BE2C (cell line): ENCODE measurements at regions not wholly inside any gene's neighbourhood (a gene's known extent, or its start where the extent isn't known, plus 50 kb on each side); places are given as distances from the start of the nearest gene placed in this dataset.

Experiments used
- DNase-seq: peaks from one replicate; pipeline ENCODE4 v3.0.0-alpha.2; 2020
- H3K27me3 ChIP-seq: fragments of 250-450 bp; sonication (Bioruptor Pico); 2 replicates; pipeline ENCODE4 v1.5.1; 2020; ENCODE audit warnings: mild to moderate bottlenecking
- H3K36me3 ChIP-seq: fragments of 250-450 bp; sonication (Bioruptor Pico); 2 replicates; pipeline ENCODE4 v1.5.1; 2020; ENCODE audit warnings: mild to moderate bottlenecking
- H3K4me1 ChIP-seq: fragments of 250-450 bp; sonication (Bioruptor Pico); 2 replicates; pipeline ENCODE4 v1.5.1; 2020
- H3K4me3 ChIP-seq: 2 replicates; pipeline ENCODE4 v1.5.1; 2011; ENCODE audit warnings: low read depth, low read length
- H3K9me3 ChIP-seq: fragments of 250-450 bp; sonication (Bioruptor Pico); 2 replicates; pipeline ENCODE4 v1.5.1; 2020
- TF ChIP-seq, protein P1 (sequence below): IDR thresholded peaks from 2 replicates; pipeline ENCODE4 v1.5.1; 2012; ENCODE audit warnings: mild to moderate bottlenecking, low read depth, low read length

DNA sequence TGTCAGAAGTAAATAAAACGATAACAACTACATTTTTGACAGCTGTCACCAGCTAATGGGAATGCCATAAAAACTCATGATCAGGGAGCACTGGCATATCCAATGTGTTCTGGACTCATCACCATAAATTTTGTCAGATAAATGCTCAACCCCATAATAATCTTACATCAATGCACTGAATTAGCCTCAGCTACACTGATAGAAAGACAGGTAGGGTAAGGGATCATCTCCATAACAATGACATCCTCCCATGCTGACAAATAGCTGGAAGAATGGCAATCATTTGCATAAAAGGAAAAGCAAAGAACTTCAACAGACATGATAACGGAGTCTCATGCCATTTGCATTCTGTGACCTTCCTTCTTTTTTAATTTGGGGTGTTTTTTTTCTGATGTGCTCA lies 352.8 kb upstream of the PFKP start:
- no peak for DNase-seq
- Histone ChIP-seq H3K9me3 (no peaks in the 10 kb centered on the region), H3K4me1 (no peaks in the 10 kb centered on the region), H3K36me3 (no peaks in the 10 kb centered on the region), H3K27me3 (no peaks in the 10 kb centered on the region), H3K4me3 (no peak overlapping the region)
- TF ChIP-seq, protein P1, sequence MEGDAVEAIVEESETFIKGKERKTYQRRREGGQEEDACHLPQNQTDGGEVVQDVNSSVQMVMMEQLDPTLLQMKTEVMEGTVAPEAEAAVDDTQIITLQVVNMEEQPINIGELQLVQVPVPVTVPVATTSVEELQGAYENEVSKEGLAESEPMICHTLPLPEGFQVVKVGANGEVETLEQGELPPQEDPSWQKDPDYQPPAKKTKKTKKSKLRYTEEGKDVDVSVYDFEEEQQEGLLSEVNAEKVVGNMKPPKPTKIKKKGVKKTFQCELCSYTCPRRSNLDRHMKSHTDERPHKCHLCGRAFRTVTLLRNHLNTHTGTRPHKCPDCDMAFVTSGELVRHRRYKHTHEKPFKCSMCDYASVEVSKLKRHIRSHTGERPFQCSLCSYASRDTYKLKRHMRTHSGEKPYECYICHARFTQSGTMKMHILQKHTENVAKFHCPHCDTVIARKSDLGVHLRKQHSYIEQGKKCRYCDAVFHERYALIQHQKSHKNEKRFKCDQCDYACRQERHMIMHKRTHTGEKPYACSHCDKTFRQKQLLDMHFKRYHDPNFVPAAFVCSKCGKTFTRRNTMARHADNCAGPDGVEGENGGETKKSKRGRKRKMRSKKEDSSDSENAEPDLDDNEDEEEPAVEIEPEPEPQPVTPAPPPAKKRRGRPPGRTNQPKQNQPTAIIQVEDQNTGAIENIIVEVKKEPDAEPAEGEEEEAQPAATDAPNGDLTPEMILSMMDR, result no peak

DNA sequence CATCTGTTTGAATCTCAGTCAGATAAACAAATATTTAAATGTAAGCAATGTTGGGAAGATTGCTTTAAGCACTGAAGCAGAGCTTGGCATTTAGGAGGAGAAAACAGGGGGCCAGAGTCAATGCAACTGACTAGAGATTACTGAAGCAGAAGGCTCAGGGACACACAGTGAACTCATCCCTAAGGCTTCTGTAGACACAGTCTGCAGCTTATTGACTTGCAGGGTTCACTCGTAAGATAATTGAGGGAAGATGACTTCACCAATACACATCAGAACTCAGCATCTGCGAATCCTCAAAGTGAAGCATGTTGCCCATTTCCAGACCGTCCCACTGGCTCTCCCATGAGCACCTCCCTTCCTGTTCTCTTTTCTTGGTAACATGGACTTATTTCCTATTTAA lies 363.4 kb upstream of the PFKP start:
- no peaks in the 10 kb centered on the region for H3K4me1 ChIP-seq
- no peaks in the 10 kb centered on the region for H3K36me3 ChIP-seq
- no peaks in the 10 kb centered on the region for H3K9me3 ChIP-seq
- no peaks in the 10 kb centered on the region for H3K27me3 ChIP-seq
- DNase-seq, result no peak
- TF ChIP-seq, protein P1, result no peak
- H3K4me3 ChIP-seq, result no peak overlapping the region

DNA sequence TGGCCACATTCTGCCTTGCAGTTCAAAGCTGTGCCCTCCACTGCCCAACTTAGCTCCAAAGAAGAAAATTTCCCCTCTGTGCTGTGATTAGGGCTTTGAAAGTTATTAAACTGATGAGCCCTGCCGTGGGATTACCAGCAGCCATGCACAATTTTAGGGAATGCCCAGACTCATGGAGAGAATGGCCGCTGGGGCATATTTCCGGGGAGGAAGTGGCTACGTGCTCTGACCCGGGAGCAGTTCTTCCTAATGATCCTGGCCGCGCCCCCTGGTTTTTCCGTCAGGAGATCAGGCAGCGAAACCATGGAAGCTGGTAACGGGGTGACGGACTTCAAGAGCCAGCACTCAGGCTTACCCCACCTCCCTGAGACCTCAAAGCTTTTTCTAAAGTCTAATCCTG lies 365.5 kb upstream of the PFKP start:
- no peak overlapping the region for H3K4me3 ChIP-seq
- no peaks in the 10 kb centered on the region for H3K27me3 ChIP-seq
- no peaks in the 10 kb centered on the region for H3K9me3 ChIP-seq
- no peak for DNase-seq
- TF ChIP-seq, protein P1, result no peak
- no peaks in the 10 kb centered on the region for H3K4me1 ChIP-seq
- no peaks in the 10 kb centered on the region for H3K36me3 ChIP-seq

DNA sequence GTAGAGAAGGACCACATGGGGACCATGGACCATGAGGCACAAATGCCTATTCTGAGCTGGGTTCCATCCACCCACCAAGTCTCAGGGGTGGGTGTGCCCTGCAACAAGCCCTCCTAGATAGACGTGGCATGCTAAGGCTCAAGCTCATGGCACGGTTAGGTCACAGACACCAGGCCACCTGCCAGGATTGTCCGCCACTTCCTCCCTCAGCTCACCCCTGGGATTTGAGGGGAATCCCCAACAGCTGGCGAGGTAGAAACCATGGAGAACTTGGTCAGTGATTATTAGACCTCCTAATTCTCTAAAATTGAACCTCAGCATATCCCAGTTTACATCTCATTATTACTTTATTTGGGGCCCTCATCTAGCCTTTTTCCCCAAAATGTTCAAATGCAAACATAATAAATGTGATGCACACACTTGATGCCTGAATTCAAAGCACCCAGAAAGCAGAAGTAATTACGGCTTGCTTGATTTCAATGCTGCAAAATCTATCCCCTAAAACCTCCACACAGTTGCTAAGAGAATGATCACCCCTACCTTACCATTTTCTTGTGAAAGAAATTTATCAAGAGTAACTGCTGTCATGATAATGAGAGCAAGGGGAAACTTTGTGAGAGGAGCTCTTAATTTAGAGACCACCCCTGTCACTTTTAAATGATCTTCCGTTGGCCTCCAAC lies 366.6 kb upstream of the PFKP start:
- no peaks in the 10 kb centered on the region for H3K36me3 ChIP-seq
- no peak overlapping the region for H3K4me3 ChIP-seq
- no peak for DNase-seq
- H3K27me3 ChIP-seq, result no peaks in the 10 kb centered on the region
- no peaks in the 10 kb centered on the region for H3K4me1 ChIP-seq
- TF ChIP-seq, protein P1, result no peak
- no peaks in the 10 kb centered on the region for H3K9me3 ChIP-seq

DNA sequence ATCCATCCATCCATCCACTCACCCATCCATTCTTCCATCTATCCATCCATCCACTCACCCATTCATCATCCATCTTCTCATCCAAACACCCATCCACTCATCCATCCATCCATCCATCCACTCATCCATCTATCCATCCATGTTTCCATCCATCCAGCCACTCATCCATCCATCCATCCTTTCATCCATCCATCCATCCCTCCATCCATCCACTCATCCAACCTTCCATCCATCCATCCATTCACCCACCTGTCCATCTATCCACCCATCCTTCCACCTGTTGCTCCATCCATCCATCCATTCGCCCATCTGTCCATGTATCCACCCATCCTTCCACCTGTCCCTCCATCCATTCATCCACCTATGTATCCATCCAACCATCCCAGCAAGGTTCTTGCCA lies 378.4 kb upstream of the PFKP start:
- H3K4me3 ChIP-seq, result no peak overlapping the region
- no peak for DNase-seq
- no peaks in the 10 kb centered on the region for H3K36me3 ChIP-seq
- no peaks in the 10 kb centered on the region for H3K27me3 ChIP-seq
- no peaks in the 10 kb centered on the region for H3K9me3 ChIP-seq
- H3K4me1 ChIP-seq, result no peaks in the 10 kb centered on the region
- TF ChIP-seq, protein P1, result no peak

DNA sequence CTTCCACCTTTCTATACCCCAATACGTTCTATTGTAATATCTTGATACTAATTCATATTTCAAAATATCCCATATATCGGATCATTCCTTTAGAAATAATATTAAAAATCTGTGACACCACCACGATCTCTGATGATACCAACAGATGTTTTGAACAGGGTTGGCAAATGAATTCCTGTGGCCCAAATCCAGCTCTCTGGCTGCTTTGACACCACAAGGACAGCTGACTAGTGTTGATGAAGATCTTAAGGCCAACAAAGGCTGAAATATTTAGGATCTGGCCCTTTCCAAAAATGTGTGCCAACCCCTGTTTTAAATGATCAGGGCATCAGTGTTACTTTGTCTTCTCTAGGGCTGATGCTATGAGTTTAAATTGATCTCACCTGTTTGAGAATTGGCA lies 380.7 kb upstream of the PFKP start:
- TF ChIP-seq, protein P1, result no peak
- DNase-seq, result no peak
- H3K36me3 ChIP-seq, result no peaks in the 10 kb centered on the region

More for the DNA sequence above, 380.7 kb upstream of the PFKP start:
- no peak overlapping the region for H3K4me3 ChIP-seq
- H3K4me1 ChIP-seq, result no peaks in the 10 kb centered on the region
- no peaks in the 10 kb centered on the region for H3K27me3 ChIP-seq
- no peaks in the 10 kb centered on the region for H3K9me3 ChIP-seq
